ENCODE measurements at regions not wholly inside any gene's neighbourhood (a gene's known extent, or its start where the extent isn't known, plus 50 kb on each side); places are given as distances from the start of the nearest gene placed in this dataset.
"Not testable (repeated sequence)": the region's sequence is repeated elsewhere in the genome, so short reads cannot be mapped to it uniquely, and the experiment has no call there.

DNA sequence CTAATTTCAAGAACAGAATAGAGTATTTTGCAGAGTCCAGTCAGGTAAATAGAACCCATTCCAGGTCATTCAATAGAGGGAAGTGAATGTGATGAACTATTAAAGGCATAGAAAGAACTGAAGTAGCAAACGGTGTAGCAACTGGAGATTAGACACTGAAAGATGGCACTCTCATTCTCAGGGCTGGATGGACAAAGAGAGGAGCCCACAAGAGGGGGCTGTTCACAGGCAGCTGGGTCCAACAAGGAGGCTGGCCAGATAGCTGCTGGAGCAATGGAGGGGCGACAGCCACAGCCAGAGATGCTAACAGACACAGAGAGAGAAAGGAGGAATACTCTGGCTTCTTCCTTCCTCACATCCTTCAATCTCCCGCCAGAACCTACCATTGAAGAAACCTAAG, 93.1 kb upstream of the SMARCA2 start:
- Histone ChIP-seq H3K36me3 (ENCODE audit: control insufficient read depth, insufficient read depth, low read length, severe bottlenecking) (no peaks in the 10 kb centered on the region), H3K9me3 (ENCODE audit: control insufficient read depth, low read length) (no peaks in the 10 kb centered on the region), H3K4me1 (ENCODE audit: control insufficient read depth, insufficient read depth, low read length) (no peaks in the 10 kb centered on the region), H3K9ac (ENCODE audit: low read length) (no peak overlapping the region), H3K4me3 (ENCODE audit: low read length) (no peak overlapping the region), H3K27me3 (replicated peaks; ENCODE audit: control insufficient read depth, insufficient read depth, low read length) (no peaks in the 10 kb centered on the region)
- no peak for DNase-seq (ENCODE audit: low read depth)

DNA sequence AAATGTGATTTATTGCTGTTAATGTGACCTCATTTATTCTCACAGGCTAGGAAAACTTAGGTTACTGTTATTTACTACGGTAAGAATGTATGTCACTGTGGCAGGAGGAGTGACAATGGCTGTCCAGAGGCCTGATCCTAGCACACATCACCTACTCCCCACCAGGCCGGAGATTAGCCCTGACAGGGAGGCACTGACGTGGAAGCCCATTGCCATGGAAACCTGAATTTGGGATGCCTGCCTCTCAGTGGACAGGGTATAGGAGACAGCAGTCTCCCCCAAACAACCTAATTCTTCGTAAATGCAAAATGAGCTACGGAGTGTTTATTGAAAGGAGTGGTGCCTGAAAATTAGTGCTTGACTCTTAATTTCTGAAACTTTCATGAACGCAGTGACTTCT, 87.6 kb upstream of the SMARCA2 start:
- no peaks in the 10 kb centered on the region for H3K36me3 ChIP-seq (ENCODE audit: control insufficient read depth, insufficient read depth, low read length, severe bottlenecking)
- H3K4me3 ChIP-seq (ENCODE audit: low read length): no peak overlapping the region
- H3K4me1 ChIP-seq (ENCODE audit: control insufficient read depth, insufficient read depth, low read length): no peaks in the 10 kb centered on the region
- H3K9me3 ChIP-seq (ENCODE audit: control insufficient read depth, low read length): no peaks in the 10 kb centered on the region
- no peak overlapping the region for H3K9ac ChIP-seq (ENCODE audit: low read length)
- H3K27me3 ChIP-seq (replicated peaks; ENCODE audit: control insufficient read depth, insufficient read depth, low read length): no peaks in the 10 kb centered on the region
- no peak for DNase-seq (ENCODE audit: low read depth)

DNA sequence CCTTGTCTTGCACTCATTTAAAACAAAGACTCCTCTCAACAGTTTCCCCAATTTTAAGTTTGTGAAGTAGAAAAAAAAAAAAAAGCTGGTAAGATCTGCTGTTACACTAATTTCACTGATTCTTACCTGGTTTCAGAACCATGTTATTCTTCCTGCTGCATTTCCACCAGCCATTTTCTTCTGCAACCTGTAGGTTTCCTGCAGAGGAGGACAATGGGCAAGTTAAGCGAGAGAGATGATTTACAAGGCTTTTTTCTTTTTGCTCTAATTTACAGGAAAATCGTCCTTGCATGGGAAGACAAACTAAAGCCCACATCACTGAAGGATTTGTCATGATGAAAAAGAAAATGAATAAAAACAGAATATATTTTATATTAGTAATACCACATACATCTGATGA, 86.0 kb upstream of the SMARCA2 start:
- no peak for DNase-seq (ENCODE audit: low read depth)
- Histone ChIP-seq H3K36me3 (ENCODE audit: control insufficient read depth, insufficient read depth, low read length, severe bottlenecking) (no peaks in the 10 kb centered on the region), H3K9ac (ENCODE audit: low read length) (no peak overlapping the region), H3K27me3 (replicated peaks; ENCODE audit: control insufficient read depth, insufficient read depth, low read length) (no peaks in the 10 kb centered on the region), H3K9me3 (ENCODE audit: control insufficient read depth, low read length) (no peaks in the 10 kb centered on the region), H3K4me1 (ENCODE audit: control insufficient read depth, insufficient read depth, low read length) (no peaks in the 10 kb centered on the region), H3K4me3 (ENCODE audit: low read length) (no peak overlapping the region)

GRCh38 chr9:1929722-1930244, 85.4 kb upstream of the SMARCA2 start:
- Histone ChIP-seq H3K36me3 (ENCODE audit: control insufficient read depth, insufficient read depth, low read length, severe bottlenecking) (no peaks in the 10 kb centered on the region), H3K9me3 (ENCODE audit: control insufficient read depth, low read length) (no peaks in the 10 kb centered on the region), H3K9ac (ENCODE audit: low read length) (no peak overlapping the region), H3K4me3 (ENCODE audit: low read length) (no peak overlapping the region), H3K4me1 (ENCODE audit: control insufficient read depth, insufficient read depth, low read length) (no peaks in the 10 kb centered on the region), H3K27me3 (replicated peaks; ENCODE audit: control insufficient read depth, insufficient read depth, low read length) (no peaks in the 10 kb centered on the region)
- no peak for DNase-seq (ENCODE audit: low read depth)

GRCh38 chr9:1930245-1930736, 84.9 kb upstream of the SMARCA2 start:
- not testable (repeated sequence) for H3K4me1 ChIP-seq (ENCODE audit: control insufficient read depth, insufficient read depth, low read length); H3K9ac ChIP-seq (ENCODE audit: low read length); H3K27me3 ChIP-seq (replicated peaks; ENCODE audit: control insufficient read depth, insufficient read depth, low read length); H3K4me3 ChIP-seq (ENCODE audit: low read length); H3K36me3 ChIP-seq (ENCODE audit: control insufficient read depth, insufficient read depth, low read length, severe bottlenecking); H3K9me3 ChIP-seq (ENCODE audit: control insufficient read depth, low read length); DNase-seq (ENCODE audit: low read depth)

GRCh38 chr9:1938135-1938534, 77.0 kb upstream of the SMARCA2 start:
- Histone ChIP-seq H3K4me3 (ENCODE audit: low read length) (no peak overlapping the region), H3K36me3 (ENCODE audit: control insufficient read depth, insufficient read depth, low read length, severe bottlenecking) (no peaks in the 10 kb centered on the region), H3K9me3 (ENCODE audit: control insufficient read depth, low read length) (no peaks in the 10 kb centered on the region), H3K27me3 (replicated peaks; ENCODE audit: control insufficient read depth, insufficient read depth, low read length) (no peaks in the 10 kb centered on the region), H3K9ac (ENCODE audit: low read length) (no peak overlapping the region), H3K4me1 (ENCODE audit: control insufficient read depth, insufficient read depth, low read length) (no peaks in the 10 kb centered on the region)
- no peak for DNase-seq (ENCODE audit: low read depth)

GRCh38 chr9:1938675-1939170, 76.4 kb upstream of the SMARCA2 start:
- H3K9me3 ChIP-seq (ENCODE audit: control insufficient read depth, low read length): no peaks in the 10 kb centered on the region
- DNase-seq (ENCODE audit: low read depth): no peak
- H3K36me3 ChIP-seq (ENCODE audit: control insufficient read depth, insufficient read depth, low read length, severe bottlenecking): no peaks in the 10 kb centered on the region
- no peak overlapping the region for H3K9ac ChIP-seq (ENCODE audit: low read length)
- H3K4me1 ChIP-seq (ENCODE audit: control insufficient read depth, insufficient read depth, low read length): no peaks in the 10 kb centered on the region
- no peak overlapping the region for H3K4me3 ChIP-seq (ENCODE audit: low read length)
- H3K27me3 ChIP-seq (replicated peaks; ENCODE audit: control insufficient read depth, insufficient read depth, low read length): no peaks in the 10 kb centered on the region

- H3K4me1 ChIP-seq (ENCODE audit: control insufficient read depth, insufficient read depth, low read length): no peaks in the 10 kb centered on the region
- DNase-seq (ENCODE audit: low read depth): no peak
- H3K36me3 ChIP-seq (ENCODE audit: control insufficient read depth, insufficient read depth, low read length, severe bottlenecking): no peaks in the 10 kb centered on the region
- H3K4me3 ChIP-seq (ENCODE audit: low read length): no peak overlapping the region
- no peak overlapping the region for H3K9ac ChIP-seq (ENCODE audit: low read length)
- H3K9me3 ChIP-seq (ENCODE audit: control insufficient read depth, low read length): no peaks in the 10 kb centered on the region
- no peaks in the 10 kb centered on the region for H3K27me3 ChIP-seq (replicated peaks; ENCODE audit: control insufficient read depth, insufficient read depth, low read length)
Observed at GRCh38 chr9:1939466-1939865, 75.7 kb upstream of the SMARCA2 start.

GRCh38 chr9:1939926-1940368, 75.2 kb upstream of the SMARCA2 start:
- no peaks in the 10 kb centered on the region for H3K27me3 ChIP-seq (replicated peaks; ENCODE audit: control insufficient read depth, insufficient read depth, low read length)
- H3K36me3 ChIP-seq (ENCODE audit: control insufficient read depth, insufficient read depth, low read length, severe bottlenecking): no peaks in the 10 kb centered on the region
- no peak overlapping the region for H3K4me3 ChIP-seq (ENCODE audit: low read length)
- H3K9me3 ChIP-seq (ENCODE audit: control insufficient read depth, low read length): no peaks in the 10 kb centered on the region
- DNase-seq (ENCODE audit: low read depth): no peak
- no peak overlapping the region for H3K9ac ChIP-seq (ENCODE audit: low read length)
- H3K4me1 ChIP-seq (ENCODE audit: control insufficient read depth, insufficient read depth, low read length): no peaks in the 10 kb centered on the region

- no peak overlapping the region for H3K4me3 ChIP-seq (ENCODE audit: low read length)
- DNase-seq (ENCODE audit: low read depth): no peak
- no peak overlapping the region for H3K9ac ChIP-seq (ENCODE audit: low read length)
- no peaks in the 10 kb centered on the region for H3K9me3 ChIP-seq (ENCODE audit: control insufficient read depth, low read length)
- no peaks in the 10 kb centered on the region for H3K27me3 ChIP-seq (replicated peaks; ENCODE audit: control insufficient read depth, insufficient read depth, low read length)
- H3K4me1 ChIP-seq (ENCODE audit: control insufficient read depth, insufficient read depth, low read length): no peaks in the 10 kb centered on the region
- H3K36me3 ChIP-seq (ENCODE audit: control insufficient read depth, insufficient read depth, low read length, severe bottlenecking): no peaks in the 10 kb centered on the region
Observed at GRCh38 chr9:1941989-1942388, 73.2 kb upstream of the SMARCA2 start.

DNA sequence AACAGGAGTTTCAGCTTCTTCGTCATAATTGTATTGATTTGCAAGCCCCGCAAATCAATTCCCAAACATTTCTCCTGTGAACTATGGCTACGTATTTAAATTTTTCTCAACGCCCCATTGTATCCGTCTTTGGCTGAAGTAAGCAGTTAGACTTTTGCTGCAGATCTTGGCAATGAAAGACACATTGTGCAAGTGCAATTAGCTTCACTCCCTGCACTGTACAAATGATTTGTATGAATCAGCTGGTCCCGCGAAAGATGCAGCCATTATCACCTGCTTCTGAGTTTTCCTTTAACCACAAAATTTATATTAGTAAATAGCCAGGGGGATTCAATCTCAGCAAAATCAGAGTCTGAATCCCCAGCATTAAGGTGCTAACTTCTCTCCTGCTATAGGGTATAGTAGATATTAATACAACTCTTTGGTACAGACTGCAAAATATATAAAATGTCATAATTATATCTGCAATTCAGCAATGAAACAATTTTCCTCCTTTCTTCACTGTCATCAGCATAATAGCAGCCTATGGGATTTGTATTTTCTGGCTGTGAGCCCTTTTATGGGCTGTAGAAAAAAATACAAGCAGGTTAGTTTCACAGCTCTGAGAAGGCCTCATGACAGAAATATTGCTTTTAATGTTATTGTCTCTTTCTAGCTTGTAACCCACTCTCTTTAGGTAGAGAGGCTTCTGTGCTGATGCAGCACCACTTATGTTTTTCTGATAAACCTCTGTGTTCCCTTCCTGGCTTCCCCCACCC, 68.4 kb upstream of the SMARCA2 start:
- no peak overlapping the region for H3K4me3 ChIP-seq (ENCODE audit: low read length)
- H3K9me3 ChIP-seq (ENCODE audit: control insufficient read depth, low read length): no peaks in the 10 kb centered on the region
- H3K9ac ChIP-seq (ENCODE audit: low read length): no peak overlapping the region
- peaks cover 10% of the 10 kb centered on the region for H3K27me3 ChIP-seq (replicated peaks; ENCODE audit: control insufficient read depth, insufficient read depth, low read length)
- H3K36me3 ChIP-seq (ENCODE audit: control insufficient read depth, insufficient read depth, low read length, severe bottlenecking): no peaks in the 10 kb centered on the region
- H3K4me1 ChIP-seq (ENCODE audit: control insufficient read depth, insufficient read depth, low read length): no peaks in the 10 kb centered on the region
- no peak for DNase-seq (ENCODE audit: low read depth)

Data from adipocyte (in vitro differentiated cells).